HepG2 (cell line): ENCODE measurements at regions not wholly inside any gene's neighbourhood (a gene's known extent, or its start where the extent isn't known, plus 50 kb on each side); places are given as distances from the start of the nearest gene placed in this dataset.

Experiments used
- ATAC-seq: fragments of 200-7000 bp; cut with Tn5 transposase; 3 replicates; pipeline ENCODE4 v1.9.1; 2020; ENCODE audit warnings: mild to moderate bottlenecking, moderate library complexity
- BruUV-seq: library from RNA; stranded (reverse); fragments of 400-500 nt; replicated peaks from 2 replicates; lab custom pipeline; 2021; lab: Mats Ljungman, UMichigan
- CTCF ChIA-PET: fragments of 300-600 bp; formaldehyde crosslinking; extraction: SDS; loops from one replicate; lab custom pipeline; 2021; ENCODE audit warnings: low total read pairs, inconsistent platforms, low intra/inter-chr PET ratio; lab: Yijun Ruan, JAX
- POLR2A ChIA-PET: fragments of 350-600 bp; sonication (Branson Sonifier 250); formaldehyde crosslinking; loops from one replicate; lab custom pipeline; 2020; ENCODE audit warnings: antibody characterized with exemption, inconsistent platforms; lab: Yijun Ruan, JAX
- DNase-seq: peaks from one replicate; pipeline ENCODE4 v3.0.0-alpha.2; 2015; ENCODE audit warnings: low spot score
- FAIRE-seq: peaks from 3 replicates; lab custom pipeline; 2011; peaks lifted over from hg19 to GRCh38; lab: Jason Lieb, UNC
- H2AFZ ChIP-seq: one replicate; pipeline ENCODE4 v1.6.1; 2011; ENCODE audit warnings: low read length, inconsistent platforms
- H3K27ac ChIP-seq: fragments of 300-600 bp; 3 replicates; pipeline ENCODE4 v1.8.0; 2011; ENCODE audit warnings: mixed run types, mild to moderate bottlenecking, mixed read lengths, low read length, inconsistent platforms; ENCODE audit not compliant: insufficient read depth; ENCODE audit errors: extremely low read length
- H3K27me3 ChIP-seq, 2 experiments: fragments of 200-600 bp in 1 of 2; 2 replicates in 1 of 2; 3 replicates in 1 of 2; pipeline versions ENCODE4 v1.6.0 to v1.8.0; 2011; ENCODE audit warnings: low read length in 2 of 2, mild to moderate bottlenecking in 2 of 2, moderate library complexity in 2 of 2, inconsistent platforms in 1 of 2; ENCODE audit not compliant: insufficient read depth in 2 of 2, control insufficient read depth in 1 of 2
- H3K36me3 ChIP-seq, 2 experiments: fragments of 200-600 bp in 1 of 2; replicated peaks in 1 of 2; 2 replicates in 1 of 2; 3 replicates in 1 of 2; pipeline versions ENCODE4 v1.5.1 to v1.8.0; 2011; ENCODE audit warnings: low read length in 2 of 2, inconsistent platforms in 1 of 2; ENCODE audit not compliant: insufficient read depth in 2 of 2, control insufficient read depth in 1 of 2
- H3K4me1 ChIP-seq: 2 replicates; pipeline ENCODE4 v1.5.1; 2012; ENCODE audit warnings: low read length, inconsistent platforms; ENCODE audit not compliant: insufficient read depth
- H3K4me2 ChIP-seq: 2 replicates; pipeline ENCODE4 v1.6.0; 2011; ENCODE audit warnings: low read depth, low read length, inconsistent platforms
- H3K4me3 ChIP-seq, 3 experiments: fragments of 200-600 bp in 1 of 3; sonication (generic), shearing (Covaris generic) in 1 of 3; replicated peaks in 1 of 3; 2 replicates each; pipeline ENCODE4 v1.5.1; 2011 to 2016; ENCODE audit warnings: low read length in 3 of 3, inconsistent platforms in 2 of 3, low read depth in 2 of 3, mild to moderate bottlenecking in 2 of 3, control low read depth in 1 of 3, mixed read lengths in 1 of 3; ENCODE audit not compliant: insufficient read depth in 1 of 3
- H3K79me2 ChIP-seq: one replicate; pipeline ENCODE4 v1.6.1; 2011; ENCODE audit warnings: low read length, inconsistent platforms; ENCODE audit not compliant: insufficient read depth
- H3K9ac ChIP-seq: 2 replicates; pipeline ENCODE4 v1.6.0; 2011; ENCODE audit warnings: mild to moderate bottlenecking, low read depth, low read length, inconsistent platforms; ENCODE audit not compliant: insufficient read depth
- H3K9me3 ChIP-seq: 2 replicates; pipeline ENCODE4 v1.5.1; 2012; ENCODE audit warnings: mild to moderate bottlenecking, low read length
- H4K20me1 ChIP-seq: 2 replicates; pipeline ENCODE4 v1.6.0; 2011; ENCODE audit warnings: inconsistent platforms, mild to moderate bottlenecking, low read length, moderate library complexity; ENCODE audit not compliant: insufficient read depth
- CBX1 ChIP-seq: IDR thresholded peaks from one replicate; pipeline ENCODE4 v1.6.1; 2016; ENCODE audit warnings: antibody characterized with exemption, low read depth
- HNRNPK ChIP-seq: fragments of 200-400 bp; formaldehyde crosslinking; IDR thresholded peaks from 2 replicates; pipeline ENCODE4 v1.6.1; 2018; ENCODE audit warnings: low read length, low read depth, moderate library complexity, mild to moderate bottlenecking; ENCODE audit not compliant: poor library complexity, severe bottlenecking
- HOMEZ ChIP-seq: IDR thresholded peaks from 2 replicates; pipeline ENCODE4 v1.6.1; 2016; ENCODE audit warnings: low read depth
- PRMT3 ChIP-seq: sonication (generic); formaldehyde crosslinking; IDR thresholded peaks from 2 replicates; pipeline ENCODE4 v1.8.1; 2022; ENCODE audit warnings: low read depth, mild to moderate bottlenecking, moderate library complexity, missing genetic modification reagents, borderline replicate concordance
- RFX3 ChIP-seq: IDR thresholded peaks from 2 replicates; pipeline ENCODE4 v1.6.1; 2016; ENCODE audit warnings: missing biosample characterization, missing genetic modification reagents
- SMAD1 ChIP-seq: sonication (generic); formaldehyde crosslinking; IDR thresholded peaks from 2 replicates; pipeline ENCODE4 v1.4.0; 2020; ENCODE audit warnings: missing genetic modification reagents, low read depth, mild to moderate bottlenecking, borderline replicate concordance
- SMAD3 ChIP-seq: sonication (generic); formaldehyde crosslinking; IDR thresholded peaks from 2 replicates; pipeline ENCODE4 v1.4.0; 2020; ENCODE audit warnings: missing genetic modification reagents
- TCF7 ChIP-seq: sonication (generic); IDR thresholded peaks from 2 replicates; pipeline ENCODE4 v1.6.1; 2016; ENCODE audit warnings: antibody characterized with exemption, low read depth
- TP53 ChIP-seq: sonication (generic); formaldehyde crosslinking; conservative IDR thresholded peaks from 2 replicates; pipeline ENCODE4 v1.4.0; 2020; ENCODE audit warnings: missing genetic modification reagents
- ZBTB1 ChIP-seq: sonication (generic); formaldehyde crosslinking; IDR thresholded peaks from 2 replicates; pipeline ENCODE4 v1.4.0; 2020; ENCODE audit warnings: missing genetic modification reagents, borderline replicate concordance
- ZNF138 ChIP-seq: sonication (generic); formaldehyde crosslinking; IDR thresholded peaks from 2 replicates; pipeline ENCODE4 v1.5.0; 2020; ENCODE audit warnings: mild to moderate bottlenecking, low read depth, missing genetic modification reagents
- ZNF317 ChIP-seq: sonication (generic); formaldehyde crosslinking; IDR thresholded peaks from 2 replicates; pipeline ENCODE4 v1.5.0; 2020; ENCODE audit warnings: mild to moderate bottlenecking, missing genetic modification reagents
- ZNF547 ChIP-seq: sonication (generic); formaldehyde crosslinking; IDR thresholded peaks from 2 replicates; pipeline ENCODE4 v1.5.1; 2020; ENCODE audit warnings: mild to moderate bottlenecking, missing genetic modification reagents
- ZNF607 ChIP-seq: sonication (generic); formaldehyde crosslinking; IDR thresholded peaks from 2 replicates; pipeline ENCODE4 v1.5.1; 2020; ENCODE audit warnings: missing genetic modification reagents, mild to moderate bottlenecking, borderline replicate concordance
- ZNF773 ChIP-seq: sonication (generic); formaldehyde crosslinking; IDR thresholded peaks from 2 replicates; pipeline ENCODE4 v1.4.0; 2020; ENCODE audit warnings: missing genetic modification reagents, borderline replicate concordance
- ZNF780A ChIP-seq: sonication (generic); formaldehyde crosslinking; IDR thresholded peaks from 2 replicates; pipeline ENCODE4 v1.8.0; 2022; ENCODE audit warnings: mild to moderate bottlenecking, missing genetic modification reagents, moderate library complexity
- WGBS: methylation state at CpG from one replicate; pipeline ENCODE4 v1.1.6; 2017; ENCODE audit warnings: low lambda C conversion rate; 5-methylcytosine and 5-hydroxymethylcytosine counted together
- in situ Hi-C: cut with HindIII; loops from 2 replicates; pipeline ENCODE4 v1.10.0; 2017; ENCODE audit warnings: low pct_unique_long_range_greater_than_20kb; ENCODE audit not compliant: extremely low pct_ligation_motif_present
- intact Hi-C: fragments of 100-400 bp; cut with micrococcal nuclease; formaldehyde crosslinking; loops from one replicate; pipeline ENCODE4 v1.10.0; 2022; ENCODE audit not compliant: unreplicated experiment
- TF ChIP-seq, protein P1 (sequence below): sonication (generic); formaldehyde crosslinking; IDR thresholded peaks from 2 replicates; pipeline ENCODE4 v1.5.1; 2020; ENCODE audit warnings: mild to moderate bottlenecking, missing genetic modification reagents, borderline replicate concordance
- TF ChIP-seq, protein P2 (sequence below): sonication (generic); formaldehyde crosslinking; conservative IDR thresholded peaks from 2 replicates; pipeline ENCODE4 v1.4.0; 2020; ENCODE audit warnings: missing genetic modification reagents

DNA sequence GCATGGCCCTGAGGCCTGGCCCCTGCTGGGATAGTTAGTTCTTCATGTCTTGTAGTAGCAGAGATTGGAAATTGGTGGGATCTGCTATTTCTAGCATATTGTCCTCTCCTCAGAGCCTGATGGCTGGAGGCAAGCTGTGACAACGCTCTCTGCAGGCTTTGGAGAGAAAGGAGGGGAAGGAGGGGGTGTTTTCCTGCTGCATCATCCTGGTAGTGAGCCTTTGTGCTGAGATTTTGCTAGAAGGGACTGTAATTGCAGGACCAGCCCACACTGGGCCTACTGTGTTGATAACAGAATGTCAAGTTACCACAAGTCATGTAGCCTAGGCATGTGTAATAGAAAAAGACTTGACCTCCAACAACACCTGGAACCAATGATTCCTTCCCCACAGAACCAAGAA is 351.0 kb downstream of the SIPA1L2 start:
- in situ Hi-C loops = no loop called here

More for the DNA sequence above, 351.0 kb downstream of the SIPA1L2 start:
- Histone ChIP-seq H4K20me1 (no peaks in the 10 kb centered on the region), H3K27ac (no peak overlapping the region), H3K4me3 (no peak overlapping the region), H2AFZ (no peak overlapping the region), H3K79me2 (no peaks in the 10 kb centered on the region), H3K9ac (no peak overlapping the region), H3K4me1 (no peaks in the 10 kb centered on the region), H3K9me3 (no peaks in the 10 kb centered on the region), H3K36me3 (no peaks in the 10 kb centered on the region), H3K4me2 (no peak overlapping the region), H3K27me3 (peaks cover 0 to 6% of the 10 kb centered on the region in 2 experiments; a peak in 2 of 5 replicates)
- FAIRE-seq (no peak), ATAC-seq (no peak), DNase-seq (no peak)
- BruUV-seq = no TSS peak
- intact Hi-C loops = no loop called here
- POLR2A ChIA-PET = no interaction called here
- WGBS = 0% methylated on average over 1 of the region's 1 CpG
- CTCF ChIA-PET = no interaction called here
- no peak for TF ChIP-seq PRMT3 (CRISPR knock-in tag)
- no peak for TF ChIP-seq HOMEZ
- TF ChIP-seq TP53 (CRISPR knock-in tag) = no peak
- no peak for TF ChIP-seq RFX3 (CRISPR knock-in tag)
- TF ChIP-seq ZNF547 = no peak
- TF ChIP-seq ZBTB1 (CRISPR knock-in tag) = no peak
- TF ChIP-seq ZNF317 (CRISPR knock-in tag) = no peak
- TF ChIP-seq ZNF780A (CRISPR knock-in tag) = no peak
- TF ChIP-seq ZNF607 (CRISPR knock-in tag) = no peak
- TF ChIP-seq SMAD1 (CRISPR knock-in tag) = no peak
- TF ChIP-seq SMAD3 (CRISPR knock-in tag) = no peak
- TF ChIP-seq, protein P1, sequence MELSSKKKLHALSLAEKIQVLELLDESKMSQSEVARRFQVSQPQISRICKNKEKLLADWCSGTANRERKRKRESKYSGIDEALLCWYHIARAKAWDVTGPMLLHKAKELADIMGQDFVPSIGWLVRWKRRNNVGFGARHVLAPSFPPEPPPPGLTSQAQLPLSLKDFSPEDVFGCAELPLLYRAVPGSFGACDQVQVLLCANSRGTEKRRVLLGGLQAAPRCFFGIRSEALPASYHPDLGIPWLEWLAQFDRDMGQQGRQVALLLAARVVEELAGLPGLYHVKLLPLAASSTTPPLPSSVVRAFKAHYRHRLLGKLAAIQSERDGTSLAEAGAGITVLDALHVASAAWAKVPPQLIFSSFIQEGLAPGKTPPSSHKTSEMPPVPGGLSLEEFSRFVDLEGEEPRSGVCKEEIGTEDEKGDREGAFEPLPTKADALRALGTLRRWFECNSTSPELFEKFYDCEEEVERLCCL (CRISPR knock-in tag) = no peak
- TF ChIP-seq, protein P2, sequence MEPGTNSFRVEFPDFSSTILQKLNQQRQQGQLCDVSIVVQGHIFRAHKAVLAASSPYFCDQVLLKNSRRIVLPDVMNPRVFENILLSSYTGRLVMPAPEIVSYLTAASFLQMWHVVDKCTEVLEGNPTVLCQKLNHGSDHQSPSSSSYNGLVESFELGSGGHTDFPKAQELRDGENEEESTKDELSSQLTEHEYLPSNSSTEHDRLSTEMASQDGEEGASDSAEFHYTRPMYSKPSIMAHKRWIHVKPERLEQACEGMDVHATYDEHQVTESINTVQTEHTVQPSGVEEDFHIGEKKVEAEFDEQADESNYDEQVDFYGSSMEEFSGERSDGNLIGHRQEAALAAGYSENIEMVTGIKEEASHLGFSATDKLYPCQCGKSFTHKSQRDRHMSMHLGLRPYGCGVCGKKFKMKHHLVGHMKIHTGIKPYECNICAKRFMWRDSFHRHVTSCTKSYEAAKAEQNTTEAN (CRISPR knock-in tag) = no peak
- TF ChIP-seq ZNF773 (CRISPR knock-in tag) = no peak
- no peak for TF ChIP-seq CBX1
- TF ChIP-seq TCF7 = no peak
- no peak for TF ChIP-seq ZNF138 (CRISPR knock-in tag)
- no peak for TF ChIP-seq HNRNPK
